ENCODE measurements at regions not wholly inside any gene's neighbourhood (a gene's known extent, or its start where the extent isn't known, plus 50 kb on each side); places are given as distances from the start of the nearest gene placed in this dataset.

GRCh38 chr4:98710831-98711230 is 52.4 kb upstream of the TSPAN5 start:
- no peak overlapping the region for H3K27ac ChIP-seq (ENCODE audit: low read length)
- H3K36me3 ChIP-seq (ENCODE audit: control insufficient read depth, insufficient read depth, low read length): no peaks in the 10 kb centered on the region
- no peaks in the 10 kb centered on the region for H3K4me1 ChIP-seq (ENCODE audit: control insufficient read depth, insufficient read depth, low read length)
- H3K27me3 ChIP-seq (ENCODE audit: control insufficient read depth, insufficient read depth, low read length): no peaks in the 10 kb centered on the region
- WGBS (ENCODE audit: insufficient coverage, low lambda C conversion rate): 0% methylated on average over 1 of the region's 4 CpGs
- no peak for DNase-seq
- H3K9me3 ChIP-seq (ENCODE audit: control insufficient read depth, low read depth, low read length): no peaks in the 10 kb centered on the region
- H3K4me3 ChIP-seq (ENCODE audit: low read length): no peak overlapping the region

All from large intestine (tissue), 3 donors.